ENCODE measurements at regions not wholly inside any gene's neighbourhood (a gene's known extent, or its start where the extent isn't known, plus 50 kb on each side); places are given as distances from the start of the nearest gene placed in this dataset.

DNA sequence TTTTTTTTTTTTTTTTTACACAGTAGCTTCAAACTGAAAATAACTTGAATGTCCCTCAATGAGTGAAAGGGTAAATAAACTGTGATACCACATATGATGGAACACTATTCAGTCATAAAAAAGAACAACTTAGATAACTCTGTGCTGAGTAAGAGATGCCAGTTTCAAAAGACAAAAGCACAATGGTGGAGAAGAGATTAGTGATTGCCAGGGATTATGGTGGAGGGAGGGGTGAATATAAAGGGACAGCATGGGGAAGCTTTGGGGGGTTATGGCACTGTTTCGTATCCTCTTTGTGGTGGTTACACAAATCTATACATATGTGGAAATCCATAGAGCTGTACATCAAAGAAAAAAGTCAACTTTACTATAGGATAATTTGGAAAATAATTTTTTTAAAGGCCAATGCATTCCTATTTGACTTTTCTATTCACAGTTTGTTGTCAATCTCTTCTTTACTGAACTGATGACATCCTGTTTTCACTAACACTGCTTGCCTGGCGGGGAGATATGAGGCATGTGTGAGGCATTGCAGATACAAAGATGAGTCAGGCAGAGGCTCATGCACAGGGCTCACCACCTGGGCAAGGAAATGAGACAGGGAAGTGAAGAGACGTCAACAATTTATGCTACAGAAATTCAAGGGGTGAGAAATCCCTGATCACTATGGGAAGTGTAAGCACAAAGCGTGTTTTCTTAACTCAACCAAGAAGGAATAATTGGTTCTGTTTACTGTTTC is 302.7 kb downstream of the DUSP10 start:
- DNase-seq = no peak

- DNase-seq = no peak
Measured at GRCh38 chr1:221439747-221440501, 302.0 kb downstream of the DUSP10 start.

DNA sequence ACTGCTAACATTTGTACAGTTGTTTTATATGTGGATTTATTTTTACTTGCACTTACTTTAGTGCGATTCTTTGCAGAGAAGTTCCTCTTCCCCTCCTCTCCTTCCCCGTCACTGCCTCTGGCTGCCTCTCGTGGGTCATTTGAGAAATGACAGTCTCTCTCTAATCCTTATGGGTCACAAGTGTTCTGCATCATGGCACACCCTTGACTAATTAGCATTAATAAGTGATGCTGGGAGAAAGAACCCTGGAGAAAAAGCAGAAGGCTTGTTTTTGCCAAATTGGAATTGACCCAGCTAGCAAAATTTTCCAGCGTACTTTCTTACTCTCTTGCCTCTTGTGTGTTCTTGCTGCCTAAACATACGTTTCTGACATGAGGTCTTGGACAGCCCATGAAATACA is 301.2 kb downstream of the DUSP10 start:
- no peak for DNase-seq

DNA sequence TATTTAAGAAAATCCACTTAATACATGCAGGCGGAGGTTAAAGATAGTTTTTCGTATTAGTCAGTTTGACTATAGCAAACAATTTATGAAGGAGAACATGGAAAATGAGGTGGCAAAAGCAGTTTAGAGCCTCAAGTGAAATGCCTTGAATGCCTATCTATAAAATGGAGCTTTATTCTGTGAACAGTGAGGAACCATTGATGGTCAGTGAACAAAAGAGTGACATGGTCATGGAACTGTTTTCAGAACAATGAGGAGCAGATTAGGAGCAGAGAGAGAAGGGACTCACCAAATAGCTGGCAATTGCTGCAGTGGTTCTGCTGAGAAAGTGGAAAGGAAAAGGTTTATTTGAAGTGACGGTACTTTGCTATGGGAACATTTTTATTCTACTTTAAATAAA is 299.8 kb downstream of the DUSP10 start:
- DNase-seq = no peak

DNA sequence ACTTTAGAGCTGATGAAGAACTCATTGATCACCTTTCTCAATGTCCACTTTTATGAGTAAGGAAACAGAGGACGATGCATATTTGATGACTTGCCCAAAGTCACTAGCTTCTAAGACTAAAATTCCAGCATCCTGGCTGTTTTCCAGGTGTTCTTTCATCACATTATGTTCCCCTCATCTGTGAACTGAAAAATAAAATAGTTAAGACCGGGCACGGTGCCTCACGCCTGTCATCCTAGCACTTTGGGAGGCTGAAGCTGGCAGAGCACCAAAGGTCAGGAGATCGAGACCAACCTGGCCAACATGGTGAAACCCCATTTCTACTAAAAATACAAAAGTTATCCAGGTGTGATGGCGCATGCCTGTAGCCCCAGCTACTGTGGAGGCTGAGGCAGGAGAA is 297.5 kb downstream of the DUSP10 start:
- no peak for DNase-seq

DNA sequence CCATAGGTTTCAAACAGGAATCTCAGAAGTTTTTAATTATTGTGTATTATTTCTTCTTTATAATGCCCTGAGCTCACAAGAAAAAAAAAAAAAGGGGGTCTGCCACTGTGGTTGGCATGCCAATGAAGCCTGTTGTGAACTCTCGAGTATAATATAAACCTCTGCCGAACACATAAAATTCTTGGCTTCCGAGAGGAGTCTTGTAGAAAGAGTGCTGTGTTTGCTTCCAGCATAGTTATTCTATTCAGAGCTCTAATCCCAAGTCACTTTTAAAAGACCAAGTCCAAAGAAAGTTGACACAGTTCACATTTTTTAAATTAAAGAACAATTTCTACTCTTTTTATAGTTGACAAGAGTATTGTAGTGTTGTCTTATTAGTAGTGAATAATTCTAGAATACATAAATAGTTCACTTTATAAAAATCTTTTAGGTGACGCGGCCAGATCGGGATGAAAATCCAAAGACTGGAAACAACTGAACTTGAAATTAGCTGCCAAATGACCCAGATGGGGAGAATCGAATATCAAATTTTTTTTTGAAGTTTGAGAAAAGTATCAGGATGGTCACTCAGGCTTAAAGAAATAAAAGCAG is 293.2 kb downstream of the DUSP10 start:
- no peak for DNase-seq

GRCh38 chr1:221449194-221449593 is 292.7 kb downstream of the DUSP10 start:
- DNase-seq = no peak

GRCh38 chr1:221449801-221450470 is 292.0 kb downstream of the DUSP10 start:
- no peak for DNase-seq

- no peak for DNase-seq
Measured at GRCh38 chr1:221451741-221452140, 290.1 kb downstream of the DUSP10 start.

GRCh38 chr1:221454096-221454495 is 287.8 kb downstream of the DUSP10 start:
- DNase-seq = no peak

DNA sequence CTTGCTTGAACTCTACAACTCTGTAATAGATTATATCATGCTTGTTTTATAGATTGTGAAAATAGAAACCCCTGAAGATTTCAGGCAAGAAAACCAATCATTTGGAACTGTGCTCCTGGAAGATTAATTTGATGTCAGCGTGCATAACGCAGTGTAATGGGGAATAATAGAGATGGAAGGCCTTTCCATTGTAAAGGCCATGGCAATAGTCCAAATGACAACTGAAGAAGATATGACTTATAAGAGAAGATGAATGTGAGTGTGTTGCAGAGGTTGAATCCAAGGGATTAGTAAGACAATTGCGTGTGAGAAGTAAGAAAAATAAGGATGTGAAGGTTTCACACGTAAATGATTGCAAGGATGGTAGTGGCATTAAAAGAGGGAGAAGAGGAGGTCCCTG is 285.0 kb downstream of the DUSP10 start:
- DNase-seq = no peak

DNA sequence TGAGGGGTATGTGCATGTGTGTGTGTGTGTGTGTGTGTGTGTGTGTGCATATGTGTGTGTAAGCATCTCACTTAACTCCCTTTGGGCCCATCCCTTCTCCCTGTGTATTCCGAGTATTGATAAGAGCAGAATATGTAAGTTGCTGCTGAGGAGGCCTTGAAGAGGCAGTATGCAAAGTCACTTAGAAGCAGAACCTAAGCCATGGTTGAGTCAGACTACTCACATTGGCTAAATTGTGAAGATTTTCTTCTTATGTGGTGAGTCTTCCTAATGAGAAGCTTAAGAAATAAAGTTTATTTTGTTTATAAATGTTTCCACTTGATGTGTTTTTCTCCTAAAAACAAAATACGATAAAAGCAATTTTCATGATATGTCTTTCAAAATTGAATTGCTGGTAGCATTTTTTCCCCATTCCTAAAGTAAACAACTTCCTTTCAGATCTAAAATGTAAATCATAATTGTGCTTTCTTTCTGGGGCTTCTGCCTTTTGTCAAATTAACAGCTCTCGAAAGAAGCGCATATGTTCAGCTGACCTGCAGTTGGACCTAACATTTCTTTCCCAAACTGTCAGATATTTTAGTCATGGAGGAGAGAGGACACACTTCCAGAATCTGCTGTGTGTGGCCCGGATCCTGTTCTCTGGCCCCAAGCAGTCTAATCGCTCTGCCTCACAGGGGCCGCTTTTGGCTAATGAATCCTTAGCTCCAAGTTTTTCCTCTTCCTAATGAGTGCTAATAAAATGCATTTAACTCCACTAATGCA is 284.0 kb downstream of the DUSP10 start:
- no peak for DNase-seq

GRCh38 chr1:221458447-221459156 is 283.3 kb downstream of the DUSP10 start:
- DNase-seq = no peak

DNA sequence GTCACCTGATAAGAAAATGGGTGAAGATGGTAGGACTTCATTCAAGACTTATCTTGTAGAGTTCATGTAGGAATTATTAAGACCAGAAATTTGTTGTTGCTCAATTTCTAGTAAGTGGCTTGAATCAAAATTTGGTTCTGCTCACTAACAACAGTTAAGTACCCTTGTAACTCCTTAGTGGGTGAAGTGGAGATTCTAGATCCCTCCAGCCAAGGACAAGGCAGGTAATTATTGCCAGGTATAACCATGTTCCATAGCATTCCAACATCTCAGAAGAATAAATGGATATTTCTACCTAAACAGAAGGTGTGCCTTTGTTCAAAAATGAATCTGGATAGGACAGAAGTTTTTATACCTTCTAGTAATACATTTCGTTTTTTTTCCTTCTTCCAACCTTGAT is 282.3 kb downstream of the DUSP10 start:
- no peak for DNase-seq

DNA sequence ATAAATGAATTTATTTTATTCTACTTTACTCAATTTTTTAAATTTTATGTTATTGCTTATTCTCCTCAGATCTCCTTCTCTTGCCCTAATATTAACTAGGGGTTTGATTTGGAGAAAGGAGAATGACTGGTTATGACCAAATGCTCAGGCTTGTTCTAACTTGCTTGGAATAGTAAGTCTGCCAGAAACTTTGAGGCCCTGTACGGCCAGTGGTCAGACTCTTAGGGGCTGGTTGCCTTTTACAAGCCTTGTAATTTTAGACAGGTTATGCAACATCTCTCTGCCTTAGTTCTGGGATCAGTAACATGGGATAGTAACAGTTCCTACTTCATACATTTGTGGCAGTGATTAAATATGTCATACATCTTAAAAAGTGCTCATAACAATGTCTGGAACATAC is 279.5 kb downstream of the DUSP10 start:
- DNase-seq = no peak

- DNase-seq = no peak
Measured at GRCh38 chr1:221468546-221468945, 273.3 kb downstream of the DUSP10 start.

- DNase-seq = no peak
Measured at GRCh38 chr1:221469476-221469875, 272.4 kb downstream of the DUSP10 start.

DNA sequence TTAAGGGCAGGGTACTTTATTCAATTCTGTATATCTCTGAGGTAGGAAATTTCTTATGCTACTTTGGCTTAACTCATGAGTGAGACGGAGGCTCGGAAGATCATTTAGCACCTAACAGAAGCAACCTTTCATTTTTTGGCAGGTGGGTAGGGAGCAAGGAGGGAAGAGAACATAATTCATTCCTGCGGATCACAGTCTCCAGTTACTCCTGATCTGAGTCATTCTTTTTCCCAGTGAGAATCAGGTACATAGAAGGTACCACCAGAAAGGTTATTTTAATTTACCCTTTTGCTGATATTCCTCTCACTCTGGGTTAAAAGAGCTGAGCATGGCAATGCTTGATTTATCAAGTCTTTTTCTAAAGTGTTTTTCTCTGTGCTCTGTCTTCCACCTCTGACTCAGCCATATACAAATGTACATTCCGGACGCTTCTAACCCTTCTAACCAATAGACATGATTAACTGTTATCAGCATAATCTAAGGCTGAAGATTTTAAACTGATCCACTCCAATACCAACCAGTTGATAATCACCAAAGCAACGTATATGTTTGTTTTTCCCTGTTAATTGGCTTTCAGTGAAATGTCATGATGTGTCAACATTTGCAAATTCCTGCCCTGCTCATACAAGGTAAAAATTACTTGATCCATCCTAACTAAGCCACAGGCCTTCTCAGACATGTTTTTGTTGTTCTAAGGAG is 271.7 kb downstream of the DUSP10 start:
- DNase-seq = no peak

DNA sequence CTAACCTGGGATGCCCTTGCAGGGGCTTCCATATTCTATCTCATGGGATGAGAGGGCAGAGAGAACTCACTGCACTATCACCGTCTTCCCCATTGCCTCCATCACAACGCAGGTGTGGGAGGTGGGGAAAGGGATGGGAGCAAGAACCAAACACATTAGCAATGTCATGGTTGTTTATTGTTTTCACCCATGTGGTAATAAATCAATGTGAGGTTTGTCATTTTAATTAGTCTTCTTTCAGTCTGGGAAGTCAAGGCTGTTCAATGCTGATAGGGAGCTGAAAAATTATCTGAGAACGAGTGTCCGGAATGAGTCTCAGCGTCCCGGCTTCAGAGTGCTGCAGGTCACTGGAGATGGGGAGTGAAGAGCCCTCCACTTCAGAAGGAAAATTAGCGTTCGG is 268.5 kb downstream of the DUSP10 start:
- DNase-seq = no peak

- no peak for DNase-seq
Measured at GRCh38 chr1:221477252-221477651, 264.6 kb downstream of the DUSP10 start.
